Nephron (organoid): ENCODE measurements at regions not wholly inside any gene's neighbourhood (a gene's known extent, or its start where the extent isn't known, plus 50 kb on each side); places are given as distances from the start of the nearest gene placed in this dataset.
A peak's percentile ranks its signal among the peaks of the same experiment; 100 is the strongest.

ENCODE experiments used
- H3K27ac Mint-ChIP-seq, 3 experiments: 2 replicates each; pipeline ENCODE4 v1.8.0; 2020; ENCODE audit warnings: mixed read lengths in 3 of 3, mild to moderate bottlenecking in 2 of 3, moderate library complexity in 1 of 3
- H3K27me3 Mint-ChIP-seq: 2 replicates; pipeline ENCODE4 v1.8.0; 2021; ENCODE audit warnings: low read depth, mild to moderate bottlenecking, moderate library complexity, mixed read lengths
- H3K36me3 Mint-ChIP-seq: 2 replicates; pipeline ENCODE4 v1.8.0; 2020; ENCODE audit warnings: low read depth, mixed read lengths
- H3K4me1 Mint-ChIP-seq: 2 replicates; pipeline ENCODE4 v1.8.0; 2020; ENCODE audit warnings: mixed read lengths
- H3K4me3 Mint-ChIP-seq, 3 experiments: 2 replicates each; pipeline ENCODE4 v1.8.0; 2020; ENCODE audit warnings: mild to moderate bottlenecking in 3 of 3, mixed read lengths in 3 of 3, moderate library complexity in 2 of 3
- H3K9me3 Mint-ChIP-seq: 2 replicates; pipeline ENCODE4 v1.8.0; 2020; ENCODE audit warnings: mixed read lengths
- TF ChIP-seq, protein P1 (sequence below), 3 experiments: fragments of 200-600 bp; sonication (generic); IDR thresholded peaks; one replicate each; pipeline ENCODE4 v1.5.0; 2021; ENCODE audit warnings: antibody characterized with exemption in 3 of 3; ENCODE audit not compliant: unreplicated experiment in 3 of 3

DNA sequence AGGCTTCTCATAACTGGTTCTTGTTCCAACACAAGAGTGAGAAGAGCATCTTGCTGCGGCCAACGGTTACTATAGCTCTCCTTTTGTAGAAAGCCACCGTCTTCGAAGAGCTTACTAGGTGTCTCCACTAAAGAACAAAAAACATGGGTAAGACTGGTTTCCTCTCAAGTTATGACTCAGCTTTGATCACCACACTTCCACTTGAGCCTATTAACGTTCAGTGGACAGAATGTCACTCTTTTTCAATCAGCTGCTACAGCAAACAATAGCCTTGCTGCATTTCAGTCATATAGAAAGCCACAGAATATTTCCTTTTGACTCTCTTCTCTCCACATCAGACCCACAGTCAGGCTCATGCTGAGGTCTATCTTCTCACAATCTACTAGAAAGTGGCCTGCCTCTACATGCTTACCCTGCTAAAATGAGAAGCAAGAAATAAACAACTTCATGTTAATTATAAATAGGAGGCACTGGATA is 243.5 kb upstream of the PREP start:
- H3K27ac Mint-ChIP-seq: no peak overlapping the region
- no peaks in the 10 kb centered on the region for H3K9me3 Mint-ChIP-seq
- H3K4me1 Mint-ChIP-seq: peaks cover 8% of the 10 kb centered on the region
- H3K27me3 Mint-ChIP-seq: peaks cover 9% of the 10 kb centered on the region
- no peak overlapping the region for H3K4me3 Mint-ChIP-seq
- TF ChIP-seq, protein P1, sequence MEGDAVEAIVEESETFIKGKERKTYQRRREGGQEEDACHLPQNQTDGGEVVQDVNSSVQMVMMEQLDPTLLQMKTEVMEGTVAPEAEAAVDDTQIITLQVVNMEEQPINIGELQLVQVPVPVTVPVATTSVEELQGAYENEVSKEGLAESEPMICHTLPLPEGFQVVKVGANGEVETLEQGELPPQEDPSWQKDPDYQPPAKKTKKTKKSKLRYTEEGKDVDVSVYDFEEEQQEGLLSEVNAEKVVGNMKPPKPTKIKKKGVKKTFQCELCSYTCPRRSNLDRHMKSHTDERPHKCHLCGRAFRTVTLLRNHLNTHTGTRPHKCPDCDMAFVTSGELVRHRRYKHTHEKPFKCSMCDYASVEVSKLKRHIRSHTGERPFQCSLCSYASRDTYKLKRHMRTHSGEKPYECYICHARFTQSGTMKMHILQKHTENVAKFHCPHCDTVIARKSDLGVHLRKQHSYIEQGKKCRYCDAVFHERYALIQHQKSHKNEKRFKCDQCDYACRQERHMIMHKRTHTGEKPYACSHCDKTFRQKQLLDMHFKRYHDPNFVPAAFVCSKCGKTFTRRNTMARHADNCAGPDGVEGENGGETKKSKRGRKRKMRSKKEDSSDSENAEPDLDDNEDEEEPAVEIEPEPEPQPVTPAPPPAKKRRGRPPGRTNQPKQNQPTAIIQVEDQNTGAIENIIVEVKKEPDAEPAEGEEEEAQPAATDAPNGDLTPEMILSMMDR (IDR thresholded peaks at IDR 0.05; ENCODE audit: unreplicated experiment in 3 of 3): no peak
- H3K36me3 Mint-ChIP-seq: no peaks in the 10 kb centered on the region

DNA sequence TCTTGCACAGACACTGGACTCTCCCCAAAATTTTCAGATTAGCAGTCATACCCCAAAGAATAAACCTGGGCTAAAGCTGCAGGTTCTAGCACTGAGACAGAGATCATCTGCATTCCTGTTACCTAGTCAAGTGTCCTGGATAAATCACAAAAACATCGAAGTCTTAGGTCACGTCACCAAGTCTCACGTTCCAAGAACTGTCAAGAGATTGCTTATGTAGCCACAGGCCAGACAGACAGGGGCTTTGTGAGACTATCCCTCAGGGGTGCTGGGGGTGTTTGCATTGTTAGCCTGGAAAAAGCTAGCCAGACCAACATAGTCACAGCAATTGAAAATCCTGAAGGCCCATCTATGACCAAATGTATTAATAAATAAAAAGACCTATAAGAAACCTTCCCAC is 243.1 kb upstream of the PREP start:
- peaks cover 8% of the 10 kb centered on the region for H3K4me1 Mint-ChIP-seq
- no peaks in the 10 kb centered on the region for H3K9me3 Mint-ChIP-seq
- H3K36me3 Mint-ChIP-seq: no peaks in the 10 kb centered on the region
- peaks cover 9% of the 10 kb centered on the region for H3K27me3 Mint-ChIP-seq
- TF ChIP-seq, protein P1 (IDR thresholded peaks at IDR 0.05; ENCODE audit: unreplicated experiment in 3 of 3): no peak
- H3K27ac Mint-ChIP-seq: no peak overlapping the region
- no peak overlapping the region for H3K4me3 Mint-ChIP-seq

DNA sequence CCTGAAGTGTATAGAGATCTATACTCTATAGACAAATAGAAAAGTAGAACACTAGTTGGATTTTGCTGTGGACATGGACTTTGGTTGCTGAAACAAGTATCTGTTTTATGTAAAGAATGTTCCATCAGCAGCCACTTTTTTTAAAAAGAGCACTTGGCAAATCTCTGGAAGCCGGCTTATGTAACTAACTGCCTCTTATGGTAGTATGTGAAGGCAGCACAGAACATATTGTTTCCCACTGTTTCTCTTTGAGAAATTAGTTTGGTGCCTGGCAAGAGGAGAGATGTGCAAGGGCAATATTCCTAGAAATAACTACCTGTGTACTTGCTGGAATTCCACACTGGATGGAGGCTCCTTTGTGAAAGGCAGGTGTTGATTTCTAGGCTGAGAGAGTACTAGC is 242.3 kb upstream of the PREP start:
- peak overlapping the region in 1 of 3 experiments; percentile 60 for H3K27ac Mint-ChIP-seq
- H3K27me3 Mint-ChIP-seq: peaks cover 9% of the 10 kb centered on the region
- no peaks in the 10 kb centered on the region for H3K9me3 Mint-ChIP-seq
- peaks cover 8% of the 10 kb centered on the region for H3K4me1 Mint-ChIP-seq
- H3K36me3 Mint-ChIP-seq: no peaks in the 10 kb centered on the region
- TF ChIP-seq, protein P1 (IDR thresholded peaks at IDR 0.05; ENCODE audit: unreplicated experiment in 3 of 3): no peak
- H3K4me3 Mint-ChIP-seq: no peak overlapping the region

DNA sequence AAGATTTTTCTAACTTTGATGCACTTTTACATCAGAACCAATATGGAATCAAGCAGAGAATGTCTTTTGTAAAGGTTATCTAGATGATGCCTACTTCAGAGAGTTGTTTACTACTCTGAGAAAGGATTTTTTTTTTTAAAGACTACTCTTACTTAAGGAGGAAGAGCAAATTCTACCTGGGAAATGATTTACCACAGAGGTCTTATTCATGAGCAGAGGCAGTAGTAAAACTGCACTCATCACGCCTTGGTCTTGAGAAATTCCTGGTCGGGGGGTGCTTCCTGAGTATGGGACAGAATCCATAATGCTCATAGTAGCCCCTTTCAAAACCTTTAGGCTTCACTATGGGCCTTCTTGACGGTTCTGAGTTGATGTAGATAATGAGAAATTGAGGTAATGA is 241.8 kb upstream of the PREP start:
- H3K27me3 Mint-ChIP-seq: peaks cover 9% of the 10 kb centered on the region
- H3K4me3 Mint-ChIP-seq: no peak overlapping the region
- H3K36me3 Mint-ChIP-seq: no peaks in the 10 kb centered on the region
- H3K27ac Mint-ChIP-seq: peak overlapping the region in 2 of 3 experiments; percentile 1 to 60
- TF ChIP-seq, protein P1 (IDR thresholded peaks at IDR 0.05; ENCODE audit: unreplicated experiment in 3 of 3): no peak
- H3K4me1 Mint-ChIP-seq: peaks cover 8% of the 10 kb centered on the region
- no peaks in the 10 kb centered on the region for H3K9me3 Mint-ChIP-seq

DNA sequence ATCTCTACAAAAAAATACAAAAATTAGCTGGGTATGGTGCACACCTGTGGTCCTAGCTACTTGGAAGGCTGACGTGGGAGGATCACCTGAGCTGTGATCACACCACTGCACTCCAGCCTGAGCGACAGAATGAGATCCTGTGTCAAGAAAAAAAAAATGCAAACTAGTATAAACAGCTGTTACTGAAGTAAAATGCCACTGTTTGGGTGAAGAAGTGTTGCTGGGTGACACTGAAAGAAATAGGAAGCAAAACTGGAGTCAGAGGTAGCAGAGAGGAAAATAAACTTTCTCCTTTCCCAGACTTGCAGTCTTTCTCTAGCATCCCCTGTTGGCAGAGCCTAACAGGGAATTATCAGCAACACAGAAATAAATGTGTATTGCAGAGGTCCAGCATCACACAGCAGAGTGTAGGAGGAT is 241.2 kb upstream of the PREP start:
- Mint-ChIP-seq H3K27ac (peak overlapping the region in 2 of 3 experiments; percentile 1 to 60), H3K4me1 (peaks cover 8% of the 10 kb centered on the region), H3K4me3 (no peak overlapping the region), H3K9me3 (no peaks in the 10 kb centered on the region), H3K27me3 (peaks cover 9% of the 10 kb centered on the region), H3K36me3 (no peaks in the 10 kb centered on the region)
- TF ChIP-seq, protein P1 (IDR thresholded peaks at IDR 0.05; ENCODE audit: unreplicated experiment in 3 of 3): no peak

DNA sequence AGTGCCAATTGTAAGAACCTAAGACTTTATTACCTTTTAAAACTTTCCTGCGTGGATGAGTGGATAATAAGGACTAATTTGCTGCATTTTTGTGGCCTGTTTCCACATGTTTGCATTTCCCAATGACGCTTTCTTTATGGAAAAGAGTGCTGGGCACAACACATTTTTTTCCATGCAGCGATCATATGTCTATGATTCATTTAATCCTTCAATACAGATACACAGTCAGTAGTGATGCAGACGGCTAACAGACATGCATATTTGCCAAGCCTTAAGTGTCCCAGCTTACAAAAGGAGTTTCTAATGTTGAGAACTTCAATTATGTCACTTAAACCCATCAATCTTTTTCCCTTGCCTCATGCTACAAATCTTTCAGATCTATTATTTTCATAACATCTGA is 239.8 kb upstream of the PREP start:
- H3K36me3 Mint-ChIP-seq: no peaks in the 10 kb centered on the region

More for the DNA sequence above, 239.8 kb upstream of the PREP start:
- TF ChIP-seq, protein P1 (IDR thresholded peaks at IDR 0.05; ENCODE audit: unreplicated experiment in 3 of 3): no peak
- peaks cover 2% of the 10 kb centered on the region for H3K27me3 Mint-ChIP-seq
- no peak overlapping the region for H3K27ac Mint-ChIP-seq
- H3K4me3 Mint-ChIP-seq: no peak overlapping the region
- peaks cover 8% of the 10 kb centered on the region for H3K4me1 Mint-ChIP-seq
- H3K9me3 Mint-ChIP-seq: no peaks in the 10 kb centered on the region
